GM12878 (cell line): ENCODE measurements at regions not wholly inside any gene's neighbourhood (a gene's known extent, or its start where the extent isn't known, plus 50 kb on each side); places are given as distances from the start of the nearest gene placed in this dataset.

Source experiments
- CBFB ChIP-seq: IDR thresholded peaks from 2 replicates; pipeline ENCODE4 v1.6.1; 2016; ENCODE audit warnings: antibody characterized with exemption, low read depth
- CBX3 ChIP-seq: fragments of 200-600 bp; sonication (generic); IDR thresholded peaks from 2 replicates; pipeline ENCODE4 v1.6.1; 2016; ENCODE audit warnings: low read depth, borderline replicate concordance
- KDM1A ChIP-seq: fragments of 200-600 bp; sonication (generic); IDR thresholded peaks from 2 replicates; pipeline ENCODE4 v1.6.1; 2016; ENCODE audit warnings: borderline replicate concordance
- NFYB ChIP-seq: IDR thresholded peaks from 2 replicates; pipeline ENCODE4 v1.6.1; 2011; ENCODE audit warnings: low read depth, mild to moderate bottlenecking, low read length, improper control_type of control experiment, moderate library complexity; ENCODE audit not compliant: insufficient read depth
- RELB ChIP-seq: fragments of 450-650 bp; IDR thresholded peaks from 2 replicates; pipeline ENCODE4 v1.6.1; 2017; ENCODE audit warnings: low read depth, mild to moderate bottlenecking, moderate library complexity
- REST ChIP-seq: IDR thresholded peaks from 2 replicates; pipeline ENCODE4 v1.6.1; 2012; ENCODE audit warnings: mild to moderate bottlenecking, low read depth, low read length
- SPI1 ChIP-seq: IDR thresholded peaks from 2 replicates; pipeline ENCODE4 v1.6.1; 2011; ENCODE audit warnings: low read depth, mild to moderate bottlenecking, low read length, moderate library complexity, borderline replicate concordance; ENCODE audit not compliant: insufficient read depth
- STAT3 ChIP-seq: IDR thresholded peaks from 2 replicates; pipeline ENCODE4 v1.6.1; 2011; ENCODE audit warnings: low read depth, low read length, improper control_type of control experiment
- TARDBP ChIP-seq: IDR thresholded peaks from 2 replicates; pipeline ENCODE4 v1.6.1; 2016; ENCODE audit warnings: borderline replicate concordance
- YY1 ChIP-seq: IDR thresholded peaks from 2 replicates; pipeline ENCODE4 v1.6.1; 2011; ENCODE audit warnings: low read depth, mild to moderate bottlenecking, low read length
- TF ChIP-seq, protein P1 (sequence below): fragments of 450-650 bp; IDR thresholded peaks from 2 replicates; pipeline ENCODE4 v1.6.1; 2017; ENCODE audit warnings: mild to moderate bottlenecking, low read depth, inconsistent platforms; ENCODE audit not compliant: poor library complexity, severe bottlenecking

- no peak for TF ChIP-seq CBX3
- no peak for TF ChIP-seq TARDBP
- no peak for TF ChIP-seq STAT3
- TF ChIP-seq RELB, result no peak
- TF ChIP-seq KDM1A, result no peak
- no peak for TF ChIP-seq REST
- TF ChIP-seq NFYB, result no peak
- no peak for TF ChIP-seq CBFB
- TF ChIP-seq, protein P1, sequence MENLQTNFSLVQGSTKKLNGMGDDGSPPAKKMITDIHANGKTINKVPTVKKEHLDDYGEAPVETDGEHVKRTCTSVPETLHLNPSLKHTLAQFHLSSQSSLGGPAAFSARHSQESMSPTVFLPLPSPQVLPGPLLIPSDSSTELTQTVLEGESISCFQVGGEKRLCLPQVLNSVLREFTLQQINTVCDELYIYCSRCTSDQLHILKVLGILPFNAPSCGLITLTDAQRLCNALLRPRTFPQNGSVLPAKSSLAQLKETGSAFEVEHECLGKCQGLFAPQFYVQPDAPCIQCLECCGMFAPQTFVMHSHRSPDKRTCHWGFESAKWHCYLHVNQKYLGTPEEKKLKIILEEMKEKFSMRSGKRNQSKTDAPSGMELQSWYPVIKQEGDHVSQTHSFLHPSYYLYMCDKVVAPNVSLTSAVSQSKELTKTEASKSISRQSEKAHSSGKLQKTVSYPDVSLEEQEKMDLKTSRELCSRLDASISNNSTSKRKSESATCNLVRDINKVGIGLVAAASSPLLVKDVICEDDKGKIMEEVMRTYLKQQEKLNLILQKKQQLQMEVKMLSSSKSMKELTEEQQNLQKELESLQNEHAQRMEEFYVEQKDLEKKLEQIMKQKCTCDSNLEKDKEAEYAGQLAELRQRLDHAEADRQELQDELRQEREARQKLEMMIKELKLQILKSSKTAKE, result no peak
- no peak for TF ChIP-seq YY1
- TF ChIP-seq SPI1, result no peak
- TF ChIP-seq, all 136 proteins: peak for 0
Measured at GRCh38 chr14:65185829-65186228, 83.5 kb upstream of the MAX start (continued).
